NCI-H146 (cell line): ENCODE measurements at regions not wholly inside any gene's neighbourhood (a gene's known extent, or its start where the extent isn't known, plus 50 kb on each side); places are given as distances from the start of the nearest gene placed in this dataset.
"Not testable (repeated sequence)": the region's sequence is repeated elsewhere in the genome, so short reads cannot be mapped to it uniquely, and the experiment has no call there.

ENCODE experiments used
- DNase-seq: peaks from one replicate; lab custom pipeline; 2025; lab: John Stamatoyannopoulos, UW

- DNase-seq, result no peak
Observed at GRCh38 chr14:28820677-28821076, 54.1 kb downstream of the FOXG1 start.

GRCh38 chr14:28821993-28822392 is 55.4 kb downstream of the FOXG1 start:
- DNase-seq, result no peak

DNA sequence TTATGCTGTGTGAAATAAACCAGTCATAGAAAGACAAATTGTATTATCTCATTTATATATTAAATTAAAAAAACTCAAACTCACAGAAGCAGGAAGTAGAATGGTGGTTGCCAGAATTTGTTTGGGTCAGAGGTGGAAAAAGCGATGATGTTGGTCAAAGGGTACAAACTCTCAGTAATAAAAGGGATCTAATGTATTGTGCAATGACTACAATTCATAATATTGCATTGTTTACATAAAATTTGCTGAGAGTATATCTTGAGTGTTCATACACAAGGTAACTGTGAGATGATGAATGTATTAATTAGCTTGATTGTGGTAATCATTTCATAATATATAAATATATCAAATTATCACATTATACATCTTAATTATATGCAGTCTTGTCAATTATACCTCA is 56.7 kb downstream of the FOXG1 start:
- no peak for DNase-seq

GRCh38 chr14:28830115-28830534 is 63.5 kb downstream of the FOXG1 start:
- no peak for DNase-seq

DNA sequence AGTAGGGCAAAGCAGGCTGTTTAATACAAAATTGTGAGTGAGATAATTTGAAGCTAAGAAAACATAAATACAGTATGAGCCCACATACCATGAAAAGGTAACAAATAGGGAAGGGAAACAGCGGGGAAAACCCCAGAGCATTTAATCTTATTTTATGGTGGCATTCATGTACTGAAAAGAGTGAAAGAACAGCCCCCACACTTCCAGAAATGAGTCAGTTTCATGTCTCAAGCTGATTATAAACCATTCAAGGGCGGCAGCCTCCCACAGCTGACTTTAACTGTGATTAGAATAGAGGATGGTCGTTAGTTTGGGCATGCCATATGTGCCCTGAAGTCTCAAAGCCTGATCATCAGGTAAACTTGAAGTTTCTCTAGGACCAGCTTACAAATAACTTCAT is 64.5 kb downstream of the FOXG1 start:
- no peak for DNase-seq

DNA sequence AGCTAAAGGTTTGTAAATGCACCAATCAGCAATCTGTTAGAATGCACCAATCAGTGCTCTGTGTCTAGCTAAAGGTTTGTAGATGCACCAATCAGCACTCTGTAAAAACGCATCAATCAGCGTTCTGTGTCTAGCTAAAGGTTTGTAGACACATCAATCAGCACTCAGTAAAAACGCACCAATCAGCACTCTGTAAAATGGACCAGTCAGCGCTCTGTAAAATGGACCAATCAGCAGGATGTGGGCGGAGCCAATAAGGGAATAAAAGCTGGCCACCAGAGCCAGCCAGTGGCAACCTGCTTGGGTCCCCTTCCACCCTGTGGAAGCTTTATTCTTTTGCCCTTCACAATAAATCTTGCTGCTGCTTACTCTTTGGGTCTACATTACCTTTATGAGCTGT is 76.0 kb downstream of the FOXG1 start:
- not testable (repeated sequence) for DNase-seq

- DNase-seq, result no peak
Observed at GRCh38 chr14:28867571-28867970, 101.0 kb downstream of the FOXG1 start.

- DNase-seq, result no peak
Observed at GRCh38 chr14:28870033-28870564, 103.5 kb downstream of the FOXG1 start.

DNA sequence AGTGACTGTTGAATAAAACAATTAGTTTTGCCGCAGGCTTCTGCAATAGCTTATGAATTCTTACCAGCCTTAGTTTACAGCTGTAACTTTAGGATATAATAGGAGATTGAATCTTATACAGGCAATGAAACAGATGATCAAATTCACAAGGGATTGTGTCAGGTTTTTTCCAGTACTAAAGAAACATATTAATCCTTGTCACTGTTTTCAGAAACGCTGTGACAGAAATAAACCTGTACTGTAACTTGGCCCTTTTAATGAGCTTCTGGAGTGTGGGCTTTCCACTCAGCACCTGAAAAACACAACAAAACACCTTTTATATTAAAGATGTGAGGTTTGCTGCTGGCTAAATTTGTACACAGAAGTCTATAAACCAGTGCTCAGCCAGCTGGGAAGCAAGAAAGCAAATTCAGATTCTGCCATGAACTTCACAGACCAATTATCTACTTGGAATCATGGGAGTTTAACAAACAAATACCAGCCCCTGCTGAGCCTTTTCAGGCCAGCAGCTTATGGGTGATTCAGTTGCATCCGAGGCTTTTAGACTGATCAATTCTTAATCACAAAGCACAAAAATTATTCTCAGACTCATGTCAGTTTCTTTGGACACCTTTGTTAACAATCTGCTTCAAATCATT is 109.5 kb downstream of the FOXG1 start:
- DNase-seq, result peak; percentile 97

- DNase-seq, result peak; percentile 92
Observed at GRCh38 chr14:28876572-28876945, 110.0 kb downstream of the FOXG1 start.

DNA sequence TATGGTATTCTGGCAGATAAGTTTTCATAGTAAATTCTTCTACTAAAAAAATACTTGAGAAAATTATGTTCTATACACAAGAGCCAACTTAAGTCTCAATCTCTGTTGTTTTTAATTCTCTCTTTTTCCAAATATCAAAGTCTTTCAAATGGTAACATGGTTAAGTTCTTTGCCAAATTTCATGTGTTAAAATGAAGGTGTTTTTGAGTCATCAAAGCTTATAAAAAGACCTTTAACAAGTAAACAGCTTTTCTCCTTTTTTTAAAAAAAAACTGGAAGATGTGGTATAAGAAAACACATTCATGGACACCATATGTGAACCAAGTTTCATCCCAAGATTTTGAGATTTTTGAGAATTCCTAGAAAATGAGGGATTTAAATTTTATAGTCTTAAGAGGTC is 111.3 kb downstream of the FOXG1 start:
- DNase-seq, result no peak

- DNase-seq, result peak; percentile 98
Observed at GRCh38 chr14:28879573-28879996, 113.0 kb downstream of the FOXG1 start.

DNA sequence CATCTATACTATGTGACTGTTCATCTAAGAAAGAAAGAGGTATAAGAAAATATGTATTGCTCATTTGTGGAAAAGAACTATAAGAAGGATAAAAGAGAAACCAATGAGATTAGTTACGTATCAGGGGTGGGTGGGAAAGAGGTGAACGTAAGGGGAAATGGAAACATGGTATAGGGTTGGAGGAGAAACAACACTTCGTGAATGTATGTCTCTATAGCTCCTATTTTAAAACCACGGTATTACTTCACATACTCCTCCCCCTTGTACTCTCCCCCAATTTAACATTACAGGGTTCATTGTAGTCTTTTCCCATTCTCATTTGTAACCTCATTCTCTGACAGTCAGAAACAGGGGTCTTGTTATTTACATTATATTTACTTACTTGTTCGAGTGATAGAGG is 120.4 kb downstream of the FOXG1 start:
- DNase-seq, result no peak

GRCh38 chr14:28895389-28895788 is 128.8 kb downstream of the FOXG1 start:
- DNase-seq, result no peak

- no peak for DNase-seq
Observed at GRCh38 chr14:28896337-28896736, 129.8 kb downstream of the FOXG1 start.

GRCh38 chr14:28901631-28902030 is 135.0 kb downstream of the FOXG1 start:
- no peak for DNase-seq

DNA sequence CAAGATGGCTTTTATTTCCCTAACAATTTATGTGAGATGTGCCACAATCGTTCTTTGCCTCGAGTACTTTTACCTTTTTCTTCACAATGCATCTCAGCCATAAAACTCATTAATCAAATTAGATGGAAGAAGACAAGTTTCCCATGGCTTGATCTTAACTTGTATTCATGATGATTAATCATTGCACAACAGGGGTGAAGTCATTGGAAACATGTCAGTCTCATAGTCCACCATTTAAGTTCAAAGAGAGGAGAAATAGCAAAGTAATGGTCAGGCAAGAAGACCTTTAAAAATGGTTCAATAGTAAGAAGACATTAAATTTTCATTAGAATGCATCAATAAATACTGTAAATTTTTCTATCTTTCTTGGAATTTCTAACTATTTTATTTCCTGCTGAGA is 136.3 kb downstream of the FOXG1 start:
- DNase-seq, result no peak

DNA sequence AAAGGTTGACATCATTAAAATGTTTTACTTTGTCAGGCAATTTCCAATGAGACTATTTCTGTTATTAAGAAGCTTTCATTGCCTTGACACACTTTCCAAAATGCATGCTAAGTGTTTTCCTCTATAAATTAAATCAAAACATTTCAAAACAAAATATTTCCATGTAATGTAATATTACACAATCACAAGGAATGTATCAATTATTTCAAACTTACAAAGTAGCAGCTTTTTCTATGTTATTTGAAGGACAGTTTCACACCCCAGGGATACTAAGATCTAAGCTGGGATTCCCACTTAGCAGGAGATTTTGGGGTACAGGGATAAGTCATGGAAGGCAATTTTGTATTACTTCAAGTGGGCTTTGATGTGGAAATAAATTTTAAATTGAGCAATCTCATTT is 144.9 kb downstream of the FOXG1 start:
- no peak for DNase-seq

GRCh38 chr14:28913056-28913455 is 146.5 kb downstream of the FOXG1 start:
- no peak for DNase-seq

DNA sequence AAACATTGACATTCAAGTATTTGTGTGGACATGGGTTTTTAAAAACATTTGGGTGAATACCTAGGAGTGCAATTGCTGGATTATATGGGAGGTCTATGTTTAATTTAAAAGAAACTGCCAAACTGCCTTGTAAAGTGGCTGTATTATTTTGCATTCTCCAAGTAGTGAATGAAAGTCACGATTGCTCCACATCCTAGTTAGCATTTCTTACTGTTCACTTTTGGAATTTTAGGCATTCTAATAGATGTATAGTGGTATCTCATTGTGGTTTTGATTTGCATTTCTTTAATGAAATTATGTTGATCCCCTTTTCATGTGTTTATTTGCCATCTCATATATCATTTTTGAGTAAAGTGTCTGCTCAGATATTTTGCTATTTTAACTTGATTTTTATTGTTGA is 159.5 kb downstream of the FOXG1 start:
- no peak for DNase-seq

GRCh38 chr14:28931999-28932398 is 165.4 kb downstream of the FOXG1 start:
- DNase-seq, result no peak

DNA sequence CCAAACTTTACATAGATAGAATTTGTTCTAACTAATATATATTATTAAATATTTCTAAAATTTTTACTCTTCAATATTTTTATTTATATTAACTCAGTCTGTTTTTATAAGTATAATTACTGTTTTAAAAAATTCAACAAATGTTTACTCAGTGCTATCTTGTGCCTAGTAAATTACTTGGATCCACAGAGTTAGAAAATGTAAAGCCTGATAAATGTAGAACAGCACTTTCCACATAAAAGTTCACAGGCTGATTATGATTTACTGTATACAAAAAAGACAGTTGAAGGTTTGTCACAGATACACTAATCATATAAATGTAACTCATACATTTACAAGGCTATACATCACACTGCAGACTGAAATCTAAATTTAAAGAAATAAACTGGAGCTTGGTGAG is 170.0 kb downstream of the FOXG1 start:
- DNase-seq, result no peak

- no peak for DNase-seq
Observed at GRCh38 chr14:28941758-28942157, 175.2 kb downstream of the FOXG1 start.

DNA sequence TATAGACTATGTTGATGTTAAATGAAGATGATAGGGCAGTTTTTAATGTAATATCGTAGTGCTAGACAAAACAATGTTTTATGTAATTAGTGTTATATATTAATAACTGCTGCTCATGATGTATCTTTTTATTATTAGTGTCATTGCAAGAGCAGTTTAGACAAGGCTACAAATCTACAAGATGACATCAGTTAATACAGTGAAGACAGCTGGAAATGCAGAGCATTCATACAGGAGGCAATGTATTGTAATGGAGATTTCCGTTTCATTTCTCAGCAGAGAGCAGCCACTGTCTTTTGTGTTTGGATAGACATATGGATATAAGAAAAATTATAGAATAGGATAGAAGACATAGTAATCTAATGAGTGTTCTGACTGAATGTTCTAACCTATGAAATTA is 178.0 kb downstream of the FOXG1 start:
- DNase-seq, result no peak
